IPS DF 19.7 (cell line): ENCODE measurements at regions not wholly inside any gene's neighbourhood (a gene's known extent, or its start where the extent isn't known, plus 50 kb on each side); places are given as distances from the start of the nearest gene placed in this dataset.
A peak's percentile ranks its signal among the peaks of the same experiment; 100 is the strongest.

ENCODE experiments used
- DNase-seq: peaks from one replicate; pipeline ENCODE4 v3.0.0-alpha.2; 2013; ENCODE audit warnings: low read depth, low spot score

DNA sequence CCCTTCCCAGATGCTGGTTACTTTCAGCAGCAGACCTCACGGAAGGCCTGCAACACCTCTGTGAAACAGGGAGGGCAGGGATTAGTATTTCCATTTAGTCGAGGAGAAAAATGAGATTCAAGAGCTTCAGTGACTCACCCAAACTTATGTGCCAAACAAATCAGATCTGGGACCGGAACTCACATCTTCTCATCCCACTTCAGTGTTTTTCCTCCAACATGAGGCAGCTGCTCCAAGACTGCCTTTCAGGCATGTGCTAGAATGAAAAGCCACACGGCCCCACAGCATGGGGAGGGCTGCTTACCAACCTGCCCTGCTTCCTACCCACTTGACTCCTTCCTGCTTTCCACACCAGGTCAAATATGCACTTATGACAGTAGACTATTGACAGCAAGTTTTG is 129.4 kb upstream of the SLC24A5 start:
- no peak for DNase-seq

DNA sequence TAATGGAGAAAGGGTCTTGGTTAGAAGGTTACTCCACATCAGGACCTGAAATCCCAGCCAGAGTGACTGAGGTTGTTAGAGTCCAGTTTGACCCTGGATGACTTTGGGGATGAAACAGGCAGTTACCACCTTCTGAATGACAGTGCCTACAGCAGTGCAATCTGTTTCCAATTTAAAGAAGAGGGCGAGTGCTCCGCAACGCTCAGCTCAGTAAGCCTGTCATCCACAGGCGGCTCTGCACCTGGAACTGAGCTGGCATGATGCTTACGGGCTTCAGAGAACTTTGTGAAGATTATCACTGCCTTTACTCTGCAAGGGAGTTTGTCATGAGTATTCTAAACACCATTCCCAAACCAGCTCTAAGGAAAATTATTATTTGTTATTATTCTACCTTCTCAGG is 127.7 kb upstream of the SLC24A5 start:
- DNase-seq = no peak

DNA sequence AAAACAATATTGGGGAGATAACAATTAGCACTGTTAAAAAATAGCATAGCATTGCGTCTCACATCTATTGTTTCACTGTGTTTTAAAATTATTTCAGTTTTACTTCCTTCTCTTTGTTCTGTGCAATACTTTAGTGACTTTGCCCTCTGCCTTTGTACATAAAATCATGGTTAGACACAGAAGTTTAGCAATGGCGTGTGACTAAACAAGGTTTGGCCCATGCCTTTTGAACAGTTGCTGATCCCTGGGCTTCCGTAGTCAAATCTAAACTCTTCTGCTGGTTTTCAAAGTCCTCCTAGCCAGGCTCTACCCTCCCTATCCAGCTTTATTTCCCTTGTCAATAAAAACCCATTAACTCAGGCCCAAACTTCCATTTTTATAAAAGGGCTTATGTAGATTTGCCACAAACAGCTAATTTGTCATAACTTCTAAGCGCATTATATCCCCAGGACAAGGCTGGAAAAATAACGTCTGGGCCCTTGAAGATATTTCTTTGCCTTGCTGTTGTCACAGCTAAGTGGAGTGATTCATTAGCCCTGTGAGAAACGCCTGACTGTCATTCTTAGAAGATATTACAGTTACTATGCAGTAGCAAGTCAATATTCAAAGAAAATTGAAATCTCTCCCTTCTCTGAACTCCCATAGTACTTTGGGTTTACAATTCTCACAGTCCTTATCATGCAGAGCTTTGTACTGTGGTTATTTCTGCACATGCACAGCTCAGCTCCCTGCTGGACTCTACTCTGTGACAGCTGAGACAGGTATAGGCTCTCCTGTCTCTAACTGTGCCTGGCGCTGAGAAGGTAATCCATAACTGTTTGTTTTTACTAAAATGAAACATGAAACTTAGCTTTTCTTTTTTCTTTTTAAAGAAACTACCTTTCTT is 123.4 kb upstream of the SLC24A5 start:
- no peak for DNase-seq

DNA sequence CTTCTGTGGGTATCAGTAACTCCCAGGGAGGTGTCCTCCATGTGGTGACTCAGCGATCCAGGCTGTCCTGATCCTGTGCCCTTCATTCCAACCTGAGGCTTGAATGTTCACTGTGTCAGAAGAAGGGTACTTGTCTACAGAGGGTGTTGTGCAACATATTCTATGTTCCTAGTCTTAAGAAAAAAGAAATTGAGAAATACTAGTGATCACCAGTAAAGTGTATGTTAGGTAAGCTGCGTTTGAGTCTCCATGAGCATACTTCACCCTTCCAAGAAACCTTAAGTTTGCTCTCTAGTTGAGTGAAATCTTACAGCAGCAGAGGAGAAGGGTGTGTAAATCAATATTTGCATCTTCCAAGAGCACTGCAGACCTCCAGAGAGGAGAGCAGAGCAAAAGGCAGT is 122.2 kb upstream of the SLC24A5 start:
- DNase-seq = no peak

DNA sequence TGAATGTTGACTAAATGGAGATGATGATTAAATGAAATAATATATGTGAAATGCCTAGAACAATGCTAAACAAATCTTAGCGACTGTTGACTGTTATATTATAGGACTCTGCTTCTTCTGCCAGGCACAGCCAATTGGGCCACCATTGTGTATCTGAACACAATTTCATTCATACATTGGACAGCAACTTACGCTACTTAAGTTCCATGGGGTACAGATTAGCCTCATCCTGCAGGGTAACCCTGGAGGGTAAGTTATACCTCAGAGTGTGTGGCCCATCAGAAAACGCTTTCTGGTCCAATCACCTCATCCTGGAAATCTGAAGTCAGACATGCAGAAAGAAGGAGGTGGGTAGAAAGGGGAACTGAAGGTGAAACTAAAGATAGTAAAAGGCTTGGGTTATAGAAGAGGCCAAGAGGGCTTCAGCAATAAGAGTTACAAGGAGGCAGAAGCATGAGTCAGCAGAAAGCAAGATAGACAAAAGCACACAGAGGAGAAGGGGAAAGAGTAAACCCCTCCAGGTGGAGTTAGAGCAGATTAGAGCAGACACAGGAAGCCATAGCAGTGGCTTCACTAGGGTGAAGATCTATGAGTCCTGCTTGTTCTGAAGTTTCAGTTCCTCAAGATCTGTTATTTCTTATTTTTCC is 119.3 kb upstream of the SLC24A5 start:
- DNase-seq = no peak

DNA sequence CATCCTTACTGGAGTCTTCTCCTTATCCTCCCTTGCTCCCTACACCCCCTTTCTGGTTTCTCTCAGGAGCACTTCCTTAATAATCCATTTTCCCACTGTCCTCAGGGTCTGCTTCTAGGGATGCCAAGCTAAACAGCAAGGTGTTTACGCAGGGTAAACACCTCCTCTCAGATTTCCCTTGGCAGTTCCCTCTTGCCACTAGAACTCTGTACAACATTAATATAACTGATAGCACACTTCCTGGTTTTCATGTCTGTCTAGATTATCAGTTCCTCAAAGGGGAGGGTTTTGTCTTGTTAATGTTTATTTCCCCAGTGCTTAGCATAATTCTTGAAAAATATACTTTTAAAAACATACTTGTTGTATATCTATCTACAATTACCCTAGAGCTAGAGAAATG is 118.0 kb upstream of the SLC24A5 start:
- DNase-seq = no peak

DNA sequence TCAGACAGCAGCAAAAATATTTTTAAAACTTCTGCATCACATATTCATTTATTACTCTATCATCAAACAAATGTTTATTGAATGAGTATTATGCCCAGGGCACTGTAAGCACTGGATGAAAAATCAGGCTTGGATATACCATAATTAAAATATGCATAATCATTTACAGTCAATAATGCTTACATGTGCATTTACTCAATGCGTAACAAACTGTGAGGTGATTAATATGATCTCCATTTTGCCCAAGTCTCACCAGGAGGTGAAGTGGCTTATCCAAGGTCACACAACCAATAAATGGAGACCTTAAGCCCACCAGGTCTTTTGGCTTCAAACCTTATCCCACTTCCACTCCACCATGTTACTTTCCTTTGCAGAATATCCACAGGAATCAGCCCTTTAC is 117.3 kb upstream of the SLC24A5 start:
- DNase-seq = no peak

DNA sequence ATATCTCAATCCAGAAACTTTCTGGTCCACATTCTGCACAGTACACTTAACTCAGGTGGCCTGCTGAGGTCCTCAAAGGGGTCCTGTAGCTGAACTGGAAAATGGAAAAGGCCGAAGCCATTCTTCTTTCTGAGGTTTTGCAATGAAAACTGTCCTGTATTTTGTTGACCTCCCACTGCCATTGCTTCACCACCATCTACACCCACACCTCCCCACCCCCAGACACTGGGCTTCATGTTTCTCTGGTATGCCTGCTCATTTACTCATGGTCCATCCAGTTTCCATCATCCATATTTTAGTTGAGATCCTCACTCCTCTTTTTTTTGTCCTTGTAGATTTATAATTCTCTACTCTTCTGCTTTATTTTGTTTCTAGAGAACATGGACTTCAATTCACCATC is 115.7 kb upstream of the SLC24A5 start:
- DNase-seq = no peak

DNA sequence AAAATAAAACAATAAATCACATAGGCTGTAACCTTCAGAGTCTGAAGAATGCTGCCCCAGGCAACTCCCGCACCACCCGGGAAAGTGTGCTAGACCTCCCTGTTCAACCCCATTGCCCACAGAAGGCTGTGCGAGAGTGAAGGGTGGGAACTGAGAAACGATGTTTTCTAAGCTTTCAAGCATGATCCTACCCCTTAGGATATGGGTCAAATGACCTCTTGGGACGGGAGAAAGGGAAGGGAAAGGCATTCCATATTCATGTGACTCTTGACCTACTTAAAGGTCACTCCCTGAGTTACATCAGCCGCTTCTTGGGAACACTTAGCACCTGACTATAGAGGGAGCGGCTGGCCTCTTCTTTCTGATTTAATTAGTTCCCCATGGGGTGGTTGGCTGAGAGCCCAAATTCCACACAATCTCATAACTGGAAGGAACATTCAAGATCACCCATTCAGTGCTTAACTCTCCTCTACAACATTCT is 114.7 kb upstream of the SLC24A5 start:
- DNase-seq = peak; percentile 12

DNA sequence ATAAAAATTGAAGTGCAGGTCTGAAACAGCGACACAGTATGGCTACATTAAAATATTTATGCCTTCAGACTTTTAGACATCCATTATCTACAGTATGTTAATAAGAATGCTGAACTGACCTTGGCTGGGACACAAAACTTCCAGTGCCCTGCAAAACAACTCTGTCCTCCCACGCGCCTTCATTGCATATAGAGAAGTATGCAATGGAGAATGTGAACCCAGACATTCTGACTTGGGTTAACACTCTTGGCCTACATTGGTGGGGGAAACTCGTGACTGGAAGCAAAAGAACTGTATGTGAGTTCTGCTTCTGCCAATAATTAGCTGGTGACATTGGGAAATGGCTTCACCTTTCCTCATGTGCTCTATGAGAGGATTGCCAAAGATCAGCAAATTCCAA is 110.5 kb upstream of the SLC24A5 start:
- DNase-seq = no peak

DNA sequence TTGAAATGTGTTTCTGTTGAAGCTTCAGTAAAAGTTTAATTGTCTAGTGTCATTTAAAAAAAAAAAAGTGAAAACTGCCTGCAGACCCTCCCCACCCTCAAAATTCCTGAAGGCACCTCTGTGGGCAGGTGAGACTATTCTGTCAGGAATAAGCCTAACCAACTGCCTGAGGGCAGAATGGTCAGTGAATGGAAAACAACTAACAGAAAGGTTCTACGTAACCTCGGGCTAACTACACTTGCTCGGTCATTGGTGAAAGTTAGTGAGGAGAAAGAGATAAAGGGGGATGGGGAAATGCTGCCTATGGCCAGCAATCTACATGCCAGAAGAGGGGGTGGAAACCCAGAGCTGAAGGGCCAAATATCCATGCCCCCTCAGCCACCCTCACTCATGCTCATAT is 108.6 kb upstream of the SLC24A5 start:
- no peak for DNase-seq

DNA sequence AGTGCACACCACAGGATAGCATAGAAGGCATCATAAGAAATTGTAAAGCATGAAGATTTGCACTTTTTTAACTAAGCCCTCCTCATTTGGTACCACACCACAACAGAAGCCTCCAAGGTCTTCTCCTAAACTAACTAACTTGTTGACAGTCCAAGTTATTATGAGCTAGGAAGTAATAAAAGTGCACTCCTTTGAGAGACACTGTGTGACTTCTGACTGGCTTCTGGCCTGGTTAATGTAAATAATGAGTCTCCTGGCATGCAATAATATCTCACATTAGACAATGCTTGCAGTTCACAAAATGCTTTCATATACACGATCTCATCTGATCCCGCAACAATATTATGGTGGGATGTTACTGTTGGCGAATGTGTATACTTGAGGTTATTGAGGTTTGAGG is 103.9 kb upstream of the SLC24A5 start:
- no peak for DNase-seq

DNA sequence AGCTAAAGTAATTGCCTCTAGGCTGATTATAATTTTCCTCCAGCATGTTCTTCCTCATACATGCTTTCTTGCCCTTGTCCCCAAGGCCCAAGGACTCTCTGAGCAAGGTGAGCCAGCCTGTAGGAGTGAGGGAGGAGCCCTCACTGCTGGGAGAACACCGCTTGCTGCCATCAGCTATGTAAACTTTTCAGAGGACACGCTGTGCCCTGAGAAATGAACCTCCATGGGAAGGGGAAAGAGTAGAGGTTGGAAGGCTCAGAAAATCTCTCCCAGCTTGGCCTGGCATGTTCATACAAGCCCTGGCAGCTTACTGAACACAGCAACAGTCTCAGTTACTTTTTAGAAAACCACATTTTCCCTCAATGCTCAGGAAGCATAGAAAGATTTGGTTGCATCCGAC is 103.0 kb upstream of the SLC24A5 start:
- DNase-seq = no peak

DNA sequence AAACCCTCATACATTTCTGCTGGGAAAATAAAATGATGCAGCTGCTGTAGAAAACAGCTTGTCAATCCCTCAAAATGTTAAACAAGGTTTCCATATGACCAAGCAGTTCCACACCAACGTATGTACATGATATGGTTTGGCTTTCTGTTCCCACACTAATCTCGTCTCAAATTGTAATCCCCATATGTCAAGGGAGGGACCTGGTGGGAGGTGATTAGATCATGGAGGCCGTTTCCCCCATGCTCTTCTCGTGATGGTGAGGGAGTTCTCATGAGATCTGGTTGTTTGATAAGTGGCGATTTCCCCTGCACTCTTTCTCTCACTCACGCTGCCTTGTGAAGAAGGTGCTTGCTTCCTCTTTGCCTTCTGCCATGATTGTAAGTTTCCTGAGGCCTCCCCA is 100.6 kb upstream of the SLC24A5 start:
- no peak for DNase-seq

DNA sequence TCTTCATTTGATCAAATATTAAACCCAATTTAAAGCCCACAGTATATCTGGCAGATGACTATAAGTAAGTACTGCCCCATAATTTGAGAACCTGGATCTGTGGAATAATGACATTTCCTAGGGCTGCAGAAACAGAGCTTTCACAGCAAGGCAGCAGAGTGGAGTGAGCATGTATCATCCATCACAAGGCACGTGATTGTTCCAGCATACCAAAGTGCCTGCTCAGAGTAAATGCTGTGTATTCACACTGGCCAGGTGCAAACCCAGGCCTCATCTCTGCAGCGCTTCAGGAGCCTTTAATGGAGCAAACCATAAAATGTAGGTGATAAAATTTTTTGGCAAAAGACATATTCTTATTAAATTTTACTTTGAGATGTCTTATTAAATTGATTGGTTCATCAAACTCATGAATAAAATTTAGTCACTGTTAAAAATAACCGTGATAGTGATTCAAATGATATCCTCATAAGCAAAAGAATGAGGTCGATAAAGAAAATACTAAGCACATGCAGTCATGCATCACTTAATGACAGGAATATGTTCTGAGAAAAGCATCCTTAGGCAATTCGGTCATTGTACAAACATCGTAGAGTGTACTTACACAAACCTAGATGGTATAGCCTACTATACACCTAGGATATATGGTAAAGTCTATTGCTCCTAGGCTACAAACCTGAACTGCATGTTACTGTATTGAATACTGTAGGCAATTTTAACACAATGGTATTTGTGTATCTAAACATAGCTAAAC is 99.3 kb upstream of the SLC24A5 start:
- DNase-seq = no peak

DNA sequence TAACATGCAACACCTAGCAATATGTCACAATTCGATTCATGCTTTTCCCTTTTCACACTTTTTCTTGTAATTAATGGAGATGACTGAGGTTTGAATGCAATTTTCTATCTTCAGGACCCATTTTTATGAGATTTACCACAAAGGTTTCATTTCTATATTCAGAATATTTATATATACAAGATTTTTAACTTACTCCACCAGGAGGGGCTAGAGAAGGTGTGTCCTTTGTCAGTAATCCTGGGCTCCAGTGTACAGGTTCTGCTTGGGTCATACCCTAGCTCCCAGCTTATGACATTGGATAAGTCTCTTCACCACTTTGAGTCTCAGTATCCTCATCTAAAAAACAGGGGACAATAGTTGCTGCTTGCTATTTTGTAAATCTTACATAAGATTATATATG is 95.7 kb upstream of the SLC24A5 start:
- no peak for DNase-seq

DNA sequence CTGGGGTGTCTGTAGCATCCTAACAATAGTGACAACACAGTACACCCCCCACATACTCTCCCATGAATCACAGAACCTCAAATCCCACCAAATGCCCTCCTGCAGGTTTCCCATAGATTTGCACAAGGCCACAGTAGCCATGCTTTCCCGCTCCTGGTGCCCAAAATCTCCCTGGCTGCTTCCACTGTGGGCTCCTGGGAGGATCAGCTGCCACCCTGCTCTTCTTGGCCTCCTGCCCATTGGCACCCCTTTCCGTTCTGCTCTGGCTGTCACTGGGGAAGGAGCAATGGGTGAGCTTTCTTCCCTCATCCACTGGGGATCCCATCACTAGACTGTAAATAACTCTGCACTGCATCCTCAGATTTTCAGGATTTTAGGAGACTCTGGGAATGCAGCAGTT is 92.1 kb upstream of the SLC24A5 start:
- DNase-seq = no peak

DNA sequence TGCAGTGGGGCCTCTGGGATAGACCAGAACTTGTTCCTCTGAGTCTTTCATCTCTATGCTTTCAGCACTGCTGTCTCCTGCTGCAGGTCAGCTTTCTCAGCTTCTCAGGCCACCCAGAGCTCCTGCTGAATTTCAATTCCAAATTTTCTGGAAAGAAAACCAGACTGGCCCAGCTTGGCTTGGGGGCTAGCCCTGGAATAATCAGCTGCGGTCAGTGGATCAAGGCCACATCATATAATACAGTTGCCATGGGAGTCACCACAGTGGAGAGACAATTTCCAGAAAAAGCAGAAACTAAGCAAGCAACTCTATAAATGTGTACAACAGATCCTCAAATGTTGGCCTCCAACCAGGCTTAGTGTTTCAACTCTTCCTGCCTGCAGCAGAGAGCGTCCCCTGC is 91.1 kb upstream of the SLC24A5 start:
- DNase-seq = no peak

DNA sequence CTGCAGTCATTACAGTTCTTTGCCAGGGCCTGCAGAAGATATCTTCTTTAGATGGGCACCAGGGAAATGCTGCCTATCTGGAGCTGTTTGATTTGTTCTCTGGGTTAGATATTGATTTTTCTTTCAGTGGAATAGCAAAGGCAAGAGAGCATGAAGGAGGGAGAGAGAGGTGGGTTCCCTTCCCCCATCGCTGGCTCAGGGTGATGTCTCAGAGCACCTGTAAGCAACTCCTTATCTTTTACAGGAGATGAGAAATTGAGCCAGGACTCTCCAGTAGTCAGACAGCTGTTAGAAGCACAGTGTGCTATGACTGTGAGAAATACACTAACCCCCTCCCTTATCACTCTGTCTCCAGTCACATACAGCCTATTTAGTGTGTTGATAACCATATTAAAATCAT is 89.3 kb upstream of the SLC24A5 start:
- DNase-seq = no peak

DNA sequence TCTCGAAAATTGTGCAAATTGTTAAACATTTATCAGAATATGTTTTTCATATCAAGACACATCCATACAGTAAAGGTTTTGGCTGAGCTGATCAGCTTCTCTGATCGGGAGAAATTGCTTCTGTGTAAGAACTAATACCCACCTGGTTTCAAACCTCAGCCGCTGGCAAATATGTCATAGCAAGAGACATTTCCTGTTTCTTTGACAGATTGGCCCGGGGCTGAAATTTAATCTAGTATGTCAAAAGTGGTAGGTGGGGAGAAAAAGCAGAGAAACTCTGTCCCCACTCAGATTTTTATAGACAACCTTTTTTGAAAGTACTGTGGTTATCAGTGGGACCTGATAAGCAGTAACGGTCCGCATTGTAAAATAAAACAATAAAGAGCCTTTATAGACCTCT is 88.8 kb upstream of the SLC24A5 start:
- DNase-seq = no peak

DNA sequence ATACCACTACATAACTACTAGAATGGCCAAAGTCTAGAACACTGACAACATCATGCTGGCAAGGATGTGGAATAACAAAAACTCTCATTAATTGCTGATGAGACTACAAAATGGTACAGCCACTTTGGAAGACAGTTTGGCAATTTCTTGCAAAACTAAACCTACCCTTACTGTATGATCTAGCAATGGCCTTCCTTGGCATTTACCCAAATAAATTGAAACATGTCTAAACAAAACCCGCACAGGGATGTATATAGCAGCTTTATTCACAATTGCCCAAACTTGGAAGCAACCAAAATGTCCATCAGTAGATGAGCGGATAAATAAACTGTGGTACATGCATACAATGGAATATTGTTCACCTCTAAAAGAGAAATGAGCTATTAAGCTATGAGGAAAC is 87.9 kb upstream of the SLC24A5 start:
- no peak for DNase-seq

DNA sequence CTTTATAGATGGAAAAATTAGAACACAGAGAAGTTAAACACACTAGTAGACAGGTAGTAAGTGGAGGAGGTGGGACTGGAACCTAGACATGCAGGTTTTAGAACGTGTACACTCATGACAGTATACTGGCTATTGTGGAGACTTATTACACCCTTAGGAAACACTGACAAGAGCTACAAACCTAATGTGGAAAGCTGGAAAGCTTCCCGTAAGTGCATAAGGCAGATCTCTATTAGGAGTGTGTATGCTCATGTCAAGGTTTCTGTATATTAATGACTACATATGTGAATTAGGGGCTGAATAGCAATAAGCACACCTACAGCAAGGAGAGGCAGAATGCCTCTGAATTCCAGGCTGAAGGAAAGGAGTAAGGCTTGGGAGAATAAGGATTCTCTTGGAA is 82.6 kb upstream of the SLC24A5 start:
- DNase-seq = no peak
